A673 (cell line): ENCODE measurements at regions not wholly inside any gene's neighbourhood (a gene's known extent, or its start where the extent isn't known, plus 50 kb on each side); places are given as distances from the start of the nearest gene placed in this dataset.

Experiments used
- EZH2 ChIP-seq: fragments of 200-600 bp; sonication (generic); IDR thresholded peaks from 2 replicates; pipeline ENCODE4 v1.6.1; 2017; ENCODE audit warnings: borderline replicate concordance, low read depth, mild to moderate bottlenecking, mixed read lengths, antibody characterized with exemption, low read length; ENCODE audit not compliant: poor library complexity, severe bottlenecking
- TF ChIP-seq, protein P1 (sequence below): fragments of 300-800, 200-600 bp; sonication (generic); conservative IDR thresholded peaks from 2 replicates; pipeline ENCODE4 v1.5.1; 2017; ENCODE audit warnings: low read depth, mild to moderate bottlenecking, antibody characterized with exemption, low read length, moderate library complexity, mixed read lengths

DNA sequence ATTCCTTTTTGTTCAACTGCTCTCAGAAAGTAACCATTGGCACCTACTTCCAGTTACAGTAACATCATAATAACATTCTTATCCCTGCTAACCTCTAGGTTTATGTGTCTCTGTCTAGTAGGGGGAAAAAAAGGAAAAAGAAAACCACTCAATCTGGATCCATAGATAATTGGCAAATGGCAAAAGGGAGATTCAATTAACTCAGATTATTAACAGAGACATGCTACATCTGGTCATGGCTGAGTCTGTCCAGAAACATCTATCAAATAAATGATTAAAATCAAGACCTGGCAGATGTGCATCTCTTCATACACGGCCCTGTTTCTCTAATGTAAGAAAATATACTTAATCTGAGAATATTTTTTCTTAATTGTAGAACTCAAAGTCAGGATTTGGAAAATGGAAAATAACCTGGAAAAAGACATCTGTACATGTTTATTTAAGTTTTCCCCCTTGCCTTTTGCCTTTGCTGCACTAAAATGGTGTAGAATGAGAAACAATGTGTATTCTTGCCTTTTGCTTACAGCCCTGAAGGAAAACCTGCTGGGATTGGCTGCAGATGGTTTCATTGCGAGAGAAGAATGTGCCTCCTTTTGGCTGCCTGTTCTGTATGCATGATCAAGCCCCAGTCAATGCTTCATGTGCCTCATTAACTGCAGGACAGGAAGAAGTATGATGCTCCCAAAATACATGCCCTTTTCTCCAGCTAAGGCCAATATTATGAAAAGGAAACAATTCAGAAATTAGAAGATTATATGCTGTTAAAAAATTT, 921.6 kb upstream of the PCDH20 start:
- no peak for TF ChIP-seq EZH2
- TF ChIP-seq, protein P1, sequence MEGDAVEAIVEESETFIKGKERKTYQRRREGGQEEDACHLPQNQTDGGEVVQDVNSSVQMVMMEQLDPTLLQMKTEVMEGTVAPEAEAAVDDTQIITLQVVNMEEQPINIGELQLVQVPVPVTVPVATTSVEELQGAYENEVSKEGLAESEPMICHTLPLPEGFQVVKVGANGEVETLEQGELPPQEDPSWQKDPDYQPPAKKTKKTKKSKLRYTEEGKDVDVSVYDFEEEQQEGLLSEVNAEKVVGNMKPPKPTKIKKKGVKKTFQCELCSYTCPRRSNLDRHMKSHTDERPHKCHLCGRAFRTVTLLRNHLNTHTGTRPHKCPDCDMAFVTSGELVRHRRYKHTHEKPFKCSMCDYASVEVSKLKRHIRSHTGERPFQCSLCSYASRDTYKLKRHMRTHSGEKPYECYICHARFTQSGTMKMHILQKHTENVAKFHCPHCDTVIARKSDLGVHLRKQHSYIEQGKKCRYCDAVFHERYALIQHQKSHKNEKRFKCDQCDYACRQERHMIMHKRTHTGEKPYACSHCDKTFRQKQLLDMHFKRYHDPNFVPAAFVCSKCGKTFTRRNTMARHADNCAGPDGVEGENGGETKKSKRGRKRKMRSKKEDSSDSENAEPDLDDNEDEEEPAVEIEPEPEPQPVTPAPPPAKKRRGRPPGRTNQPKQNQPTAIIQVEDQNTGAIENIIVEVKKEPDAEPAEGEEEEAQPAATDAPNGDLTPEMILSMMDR = no peak
